NCI-H510A treated with DMSO at 0.1 percent for 48 hours (cell line): ENCODE measurements at regions not wholly inside any gene's neighbourhood (a gene's known extent, or its start where the extent isn't known, plus 50 kb on each side); places are given as distances from the start of the nearest gene placed in this dataset.

Source experiments
- DNase-seq: peaks from one replicate; lab custom pipeline; 2025; lab: John Stamatoyannopoulos, UW

GRCh38 chr16:79265196-79265595, 335.3 kb downstream of the MAF start:
- no peak for DNase-seq

- no peak for DNase-seq
Observed at GRCh38 chr16:79264237-79265109, 336.1 kb downstream of the MAF start.

- DNase-seq: no peak
Observed at GRCh38 chr16:79263425-79263824, 337.1 kb downstream of the MAF start.
